Islet of Langerhans (tissue), 1 donor: ENCODE measurements at regions not wholly inside any gene's neighbourhood (a gene's known extent, or its start where the extent isn't known, plus 50 kb on each side); places are given as distances from the start of the nearest gene placed in this dataset.

Source experiments
- FAIRE-seq: peaks from one replicate; lab custom pipeline; 2011; peaks lifted over from hg19 to GRCh38; lab: Jason Lieb, UNC

- no peak for FAIRE-seq
Observed at GRCh38 chr1:22285549-22286396, 142.9 kb upstream of the WNT4 start.

GRCh38 chr1:22286491-22286890 lies 143.6 kb upstream of the WNT4 start:
- no peak for FAIRE-seq

GRCh38 chr1:22287273-22287672 lies 144.4 kb upstream of the WNT4 start:
- FAIRE-seq: no peak

- FAIRE-seq: no peak
Observed at GRCh38 chr1:22287946-22288520, 145.1 kb upstream of the WNT4 start.

- FAIRE-seq: no peak
Observed at GRCh38 chr1:22288593-22289241, 145.8 kb upstream of the WNT4 start.

GRCh38 chr1:22289307-22289995 lies 146.6 kb upstream of the WNT4 start:
- no peak for FAIRE-seq

- no peak for FAIRE-seq
Observed at GRCh38 chr1:22290157-22290556, 147.3 kb upstream of the WNT4 start.

GRCh38 chr1:22290611-22291010 lies 147.7 kb upstream of the WNT4 start:
- no peak for FAIRE-seq

- no peak for FAIRE-seq
Observed at GRCh38 chr1:22291057-22291456, 148.2 kb upstream of the WNT4 start.

GRCh38 chr1:22291494-22291893 lies 148.6 kb upstream of the WNT4 start:
- no peak for FAIRE-seq

- FAIRE-seq: no peak
Observed at GRCh38 chr1:22292011-22292788, 149.3 kb upstream of the WNT4 start.

- no peak for FAIRE-seq
Observed at GRCh38 chr1:22295396-22295795, 152.5 kb upstream of the WNT4 start.

GRCh38 chr1:22295856-22296255 lies 153.0 kb upstream of the WNT4 start:
- no peak for FAIRE-seq

GRCh38 chr1:22296701-22297591 lies 154.0 kb upstream of the WNT4 start:
- FAIRE-seq: no peak

- no peak for FAIRE-seq
Observed at GRCh38 chr1:22297999-22298398, 153.7 kb upstream of the ZBTB40 start.

GRCh38 chr1:22303816-22304215 lies 147.8 kb upstream of the ZBTB40 start:
- FAIRE-seq: no peak

- FAIRE-seq: no peak
Observed at GRCh38 chr1:22309572-22309971, 142.1 kb upstream of the ZBTB40 start.

- no peak for FAIRE-seq
Observed at GRCh38 chr1:22311461-22311860, 140.2 kb upstream of the ZBTB40 start.

GRCh38 chr1:22313321-22313720 lies 138.3 kb upstream of the ZBTB40 start:
- no peak for FAIRE-seq

GRCh38 chr1:22314706-22315105 lies 136.9 kb upstream of the ZBTB40 start:
- FAIRE-seq: no peak
